ENCODE measurements at regions not wholly inside any gene's neighbourhood (a gene's known extent, or its start where the extent isn't known, plus 50 kb on each side); places are given as distances from the start of the nearest gene placed in this dataset.

- Mint-ChIP-seq H3K27me3 (ENCODE audit: unreplicated experiment) (no peaks in the 10 kb centered on the region), H3K4me3 (ENCODE audit: low read depth, unreplicated experiment) (no peak overlapping the region), H3K9me3 (ENCODE audit: low read depth, unreplicated experiment) (no peaks in the 10 kb centered on the region), H3K4me1 (ENCODE audit: low read depth, unreplicated experiment) (no peaks in the 10 kb centered on the region), H3K36me3 (ENCODE audit: insufficient read depth, unreplicated experiment) (no peaks in the 10 kb centered on the region), H3K27ac (ENCODE audit: unreplicated experiment) (no peak overlapping the region)
- TF ChIP-seq CTCF (IDR thresholded peaks at IDR 0.05; ENCODE audit: unreplicated experiment), result no peak
- no TSS peak for BruUV-seq (replicated peaks)
- CTCF ChIA-PET, result no interaction called here
- intact Hi-C loops (cut with micrococcal nuclease; ENCODE audit: unreplicated experiment), result no loop called here
- no peak for DNase-seq
Observed at GRCh38 chr1:82125866-82126265, 325.1 kb downstream of the ADGRL2 start.

- no peak for TF ChIP-seq CTCF (IDR thresholded peaks at IDR 0.05; ENCODE audit: unreplicated experiment)
- CTCF ChIA-PET, result no interaction called here
- Mint-ChIP-seq H3K27me3 (ENCODE audit: unreplicated experiment) (no peaks in the 10 kb centered on the region), H3K36me3 (ENCODE audit: insufficient read depth, unreplicated experiment) (no peaks in the 10 kb centered on the region), H3K4me1 (ENCODE audit: low read depth, unreplicated experiment) (no peaks in the 10 kb centered on the region), H3K4me3 (ENCODE audit: low read depth, unreplicated experiment) (no peak overlapping the region), H3K9me3 (ENCODE audit: low read depth, unreplicated experiment) (no peaks in the 10 kb centered on the region), H3K27ac (ENCODE audit: unreplicated experiment) (no peak overlapping the region)
- intact Hi-C loops (cut with micrococcal nuclease; ENCODE audit: unreplicated experiment), result no loop called here
- no TSS peak for BruUV-seq (replicated peaks)
- DNase-seq, result no peak
Observed at GRCh38 chr1:82125119-82125518, 324.4 kb downstream of the ADGRL2 start.

- Mint-ChIP-seq H3K27ac (ENCODE audit: unreplicated experiment) (no peak overlapping the region), H3K36me3 (ENCODE audit: insufficient read depth, unreplicated experiment) (no peaks in the 10 kb centered on the region), H3K9me3 (ENCODE audit: low read depth, unreplicated experiment) (no peaks in the 10 kb centered on the region), H3K27me3 (ENCODE audit: unreplicated experiment) (no peaks in the 10 kb centered on the region), H3K4me3 (ENCODE audit: low read depth, unreplicated experiment) (no peak overlapping the region), H3K4me1 (ENCODE audit: low read depth, unreplicated experiment) (no peaks in the 10 kb centered on the region)
- intact Hi-C loops (cut with micrococcal nuclease; ENCODE audit: unreplicated experiment), result no loop called here
- no peak for TF ChIP-seq CTCF (IDR thresholded peaks at IDR 0.05; ENCODE audit: unreplicated experiment)
- no TSS peak for BruUV-seq (replicated peaks)
- CTCF ChIA-PET, result no interaction called here
- DNase-seq, result no peak
Observed at GRCh38 chr1:82121421-82121820, 320.7 kb downstream of the ADGRL2 start.

- TF ChIP-seq CTCF (IDR thresholded peaks at IDR 0.05; ENCODE audit: unreplicated experiment), result no peak
- H3K4me1 Mint-ChIP-seq (ENCODE audit: low read depth, unreplicated experiment), result no peaks in the 10 kb centered on the region
- no peaks in the 10 kb centered on the region for H3K36me3 Mint-ChIP-seq (ENCODE audit: insufficient read depth, unreplicated experiment)
- BruUV-seq (replicated peaks), result no TSS peak
- no peak for DNase-seq
- intact Hi-C loops (cut with micrococcal nuclease; ENCODE audit: unreplicated experiment), result no loop called here
- CTCF ChIA-PET, result no interaction called here
- no peaks in the 10 kb centered on the region for H3K9me3 Mint-ChIP-seq (ENCODE audit: low read depth, unreplicated experiment)
- no peak overlapping the region for H3K4me3 Mint-ChIP-seq (ENCODE audit: low read depth, unreplicated experiment)
- H3K27ac Mint-ChIP-seq (ENCODE audit: unreplicated experiment), result no peak overlapping the region
- H3K27me3 Mint-ChIP-seq (ENCODE audit: unreplicated experiment), result no peaks in the 10 kb centered on the region
Observed at GRCh38 chr1:82116105-82116504, 315.4 kb downstream of the ADGRL2 start.

GRCh38 chr1:82114887-82115286, 314.2 kb downstream of the ADGRL2 start:
- intact Hi-C loops (cut with micrococcal nuclease; ENCODE audit: unreplicated experiment), result no loop called here
- Mint-ChIP-seq H3K4me3 (ENCODE audit: low read depth, unreplicated experiment) (no peak overlapping the region), H3K27ac (ENCODE audit: unreplicated experiment) (no peak overlapping the region), H3K9me3 (ENCODE audit: low read depth, unreplicated experiment) (no peaks in the 10 kb centered on the region), H3K4me1 (ENCODE audit: low read depth, unreplicated experiment) (no peaks in the 10 kb centered on the region), H3K27me3 (ENCODE audit: unreplicated experiment) (no peaks in the 10 kb centered on the region), H3K36me3 (ENCODE audit: insufficient read depth, unreplicated experiment) (no peaks in the 10 kb centered on the region)
- no peak for DNase-seq
- CTCF ChIA-PET, result no interaction called here
- TF ChIP-seq CTCF (IDR thresholded peaks at IDR 0.05; ENCODE audit: unreplicated experiment), result no peak
- BruUV-seq (replicated peaks), result no TSS peak
